Globus pallidus (tissue), 1 donor: ENCODE measurements at regions not wholly inside any gene's neighbourhood (a gene's known extent, or its start where the extent isn't known, plus 50 kb on each side); places are given as distances from the start of the nearest gene placed in this dataset.
"Not testable (repeated sequence)": the region's sequence is repeated elsewhere in the genome, so short reads cannot be mapped to it uniquely, and the experiment has no call there.

Source experiments
- DNase-seq: peaks from one replicate; pipeline ENCODE4 v3.0.0-alpha.2; 2015; ENCODE audit warnings: low spot score

DNA sequence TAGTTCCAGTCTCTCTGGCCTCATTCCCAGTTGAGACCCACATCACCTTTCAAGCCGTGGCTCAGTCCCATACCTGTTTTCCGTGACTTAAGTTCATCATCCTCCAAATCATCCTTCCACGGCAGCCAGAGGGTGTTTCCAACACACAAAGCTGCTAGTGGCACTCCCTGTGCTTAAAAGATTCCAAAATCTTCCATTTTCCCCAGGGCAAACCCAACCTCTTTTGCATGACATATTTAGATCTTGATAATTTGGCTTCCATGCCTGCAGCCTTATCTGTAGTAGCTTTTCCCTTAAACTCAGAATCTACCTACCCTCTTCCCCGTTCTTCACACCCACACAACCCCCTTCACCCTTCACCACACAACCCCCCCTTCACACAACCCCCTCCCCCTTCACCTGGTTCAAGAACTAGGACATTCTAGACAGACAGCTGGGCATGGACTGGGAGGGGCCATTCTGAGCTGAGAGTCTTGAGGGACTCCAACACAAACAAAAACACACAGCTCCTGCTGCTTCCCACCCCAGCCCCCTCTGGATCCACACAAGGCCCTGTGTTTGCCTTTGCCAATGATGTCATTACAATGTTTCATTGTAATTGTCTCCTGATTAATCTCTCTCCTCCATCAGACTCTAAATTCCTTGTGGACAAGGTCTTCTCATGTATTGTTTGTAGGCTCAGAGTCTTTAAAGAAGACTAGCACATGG lies 268.2 kb downstream of the SH3GL2 start:
- no peak for DNase-seq

DNA sequence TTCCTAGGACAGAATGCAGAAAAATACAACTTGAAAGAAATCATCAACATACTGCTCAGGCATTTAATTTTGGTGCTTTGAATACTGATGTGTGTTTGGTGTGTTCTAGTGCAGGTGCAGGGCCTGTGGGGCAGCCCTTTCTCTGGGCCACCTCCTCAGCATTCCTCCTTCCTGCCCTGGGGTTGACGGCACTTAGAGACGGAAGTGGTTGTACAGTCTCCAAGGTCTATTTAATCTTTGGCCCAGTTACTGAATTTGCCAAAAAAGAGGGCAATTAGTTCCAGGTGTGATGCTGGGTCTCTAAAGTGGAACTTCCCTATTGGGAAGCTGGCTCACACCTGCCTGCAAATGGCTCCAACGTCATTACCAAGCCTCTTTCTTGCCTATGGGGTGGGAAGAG lies 269.0 kb downstream of the SH3GL2 start:
- DNase-seq: no peak

DNA sequence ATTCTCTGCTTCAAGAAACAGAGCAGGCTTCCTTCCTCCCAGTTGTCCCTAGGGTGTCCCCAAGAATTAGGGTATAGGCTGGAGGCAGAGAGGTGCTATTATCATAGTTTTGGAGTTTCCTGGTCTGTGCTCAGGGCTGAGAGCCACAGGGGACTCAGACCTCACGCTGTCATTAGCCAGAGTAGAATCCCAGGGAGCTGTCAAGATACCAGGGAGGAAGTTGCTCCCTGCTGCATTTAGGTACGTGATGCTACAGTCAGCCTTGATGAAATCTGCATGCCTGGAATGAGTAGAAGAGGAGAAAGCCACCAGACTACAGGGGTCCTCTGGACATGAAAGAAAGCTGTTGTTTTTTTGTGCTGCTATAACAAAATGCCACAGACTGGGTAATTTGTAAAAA lies 273.2 kb downstream of the SH3GL2 start:
- DNase-seq: no peak

DNA sequence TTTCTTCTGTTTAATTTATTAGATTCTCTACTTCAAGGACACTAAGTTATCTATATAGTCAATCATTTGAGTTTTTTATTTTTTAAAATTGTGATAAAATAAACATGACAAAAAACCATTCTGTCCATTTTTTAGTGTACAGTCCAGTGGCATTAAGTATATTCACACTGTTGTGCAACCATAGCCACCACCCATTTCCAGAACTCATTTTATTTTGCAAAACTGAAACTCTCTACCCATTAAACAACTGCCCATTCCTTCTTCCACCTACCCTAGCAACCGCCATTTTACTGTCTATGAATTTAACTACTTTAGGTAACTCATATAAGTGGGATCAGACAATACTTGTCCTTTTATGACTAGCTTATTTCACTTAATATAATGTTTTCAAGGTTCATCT lies 275.6 kb downstream of the SH3GL2 start:
- no peak for DNase-seq

DNA sequence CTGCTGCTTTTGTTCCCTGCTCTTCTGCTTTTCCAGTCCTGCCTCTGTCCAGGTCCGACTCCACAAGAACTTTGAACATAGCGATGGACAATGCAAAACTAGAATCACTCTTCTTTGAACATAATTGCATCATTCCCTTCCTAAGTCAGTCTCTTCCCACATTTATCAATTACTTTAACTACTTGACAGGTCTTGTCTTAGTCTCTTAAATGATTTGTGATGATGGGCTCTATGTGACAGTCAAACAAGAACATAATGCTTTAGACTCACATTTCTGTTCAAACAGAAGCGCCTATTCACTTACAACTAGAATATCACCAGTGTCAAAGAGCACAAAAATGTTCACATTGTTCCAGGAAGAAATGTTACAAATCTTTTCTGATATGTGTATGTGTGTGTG lies 278.1 kb downstream of the SH3GL2 start:
- no peak for DNase-seq

DNA sequence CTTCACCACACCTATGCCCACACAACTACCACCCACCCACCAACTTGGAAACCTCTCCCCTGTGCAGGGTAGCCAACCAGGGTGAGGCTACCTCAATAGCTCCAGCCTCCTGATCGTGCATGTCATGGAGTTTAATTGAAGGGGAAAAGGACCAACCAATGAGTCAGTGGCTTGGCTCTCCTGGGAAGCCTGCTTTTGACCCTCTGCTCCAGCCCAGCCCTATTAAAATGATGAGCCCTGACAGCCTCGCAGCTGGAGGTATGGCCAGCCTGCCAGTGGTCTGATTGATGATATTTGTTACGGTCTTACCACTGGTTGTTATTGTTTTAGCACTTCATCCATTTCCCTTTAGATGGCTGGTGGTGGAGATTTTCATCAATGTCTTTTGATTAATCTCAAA lies 280.4 kb downstream of the SH3GL2 start:
- no peak for DNase-seq

DNA sequence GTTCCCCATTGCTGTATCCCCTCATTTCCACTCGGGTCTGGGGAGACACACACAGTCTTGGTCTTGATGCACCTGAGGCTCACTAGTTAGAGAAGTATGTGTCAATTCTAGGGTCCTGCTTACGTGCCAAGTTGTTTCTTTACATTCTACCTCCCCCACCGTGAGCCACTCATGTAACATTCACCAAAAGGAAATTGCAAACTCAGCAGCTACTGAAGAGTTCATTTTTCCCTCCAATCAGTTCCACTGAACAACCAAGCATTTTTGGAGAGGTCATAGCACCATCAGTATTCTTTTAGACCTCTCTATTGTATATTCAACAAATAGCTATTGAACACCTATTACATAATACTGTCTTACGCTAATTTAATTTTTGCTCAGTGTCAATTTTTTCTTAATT lies 281.1 kb downstream of the SH3GL2 start:
- no peak for DNase-seq

DNA sequence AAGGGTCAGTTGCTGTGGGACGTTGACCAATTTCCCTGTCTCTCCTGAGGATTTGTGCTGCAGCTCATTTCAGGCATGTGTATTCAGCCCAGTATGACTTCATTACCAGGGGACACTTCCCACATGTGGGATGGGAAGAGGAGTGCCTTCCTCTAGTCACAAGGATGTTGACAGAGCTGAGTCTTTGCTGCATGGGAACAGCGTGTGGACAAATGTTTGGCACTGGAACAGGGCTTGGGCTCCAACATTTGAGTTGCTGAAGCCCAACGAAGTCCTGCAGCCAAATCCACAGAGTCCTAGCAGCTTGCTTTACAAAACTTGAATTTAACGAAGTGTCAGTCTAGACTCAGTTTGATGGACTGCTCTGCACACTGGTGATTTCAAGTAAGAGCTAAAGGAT lies 283.2 kb downstream of the SH3GL2 start:
- DNase-seq: no peak

DNA sequence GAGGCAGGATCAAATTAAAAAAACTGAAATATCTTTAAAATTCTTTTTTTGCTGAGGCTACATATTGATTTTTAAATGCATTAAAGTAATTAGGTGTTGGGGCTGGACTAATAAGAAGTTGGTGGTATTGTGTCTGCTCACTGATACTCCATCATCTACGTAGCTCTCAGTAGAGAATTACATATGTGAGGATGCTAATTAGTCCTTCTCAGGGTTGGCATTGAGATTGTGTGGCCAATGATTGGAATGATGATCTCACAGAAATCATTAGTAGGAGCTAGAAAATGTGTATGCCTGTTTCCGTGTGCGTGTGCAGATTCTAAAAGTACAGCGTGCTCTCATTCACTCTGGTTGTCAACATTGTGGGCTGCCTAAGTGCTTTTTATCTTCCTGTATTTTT lies 283.8 kb downstream of the SH3GL2 start:
- DNase-seq: no peak

DNA sequence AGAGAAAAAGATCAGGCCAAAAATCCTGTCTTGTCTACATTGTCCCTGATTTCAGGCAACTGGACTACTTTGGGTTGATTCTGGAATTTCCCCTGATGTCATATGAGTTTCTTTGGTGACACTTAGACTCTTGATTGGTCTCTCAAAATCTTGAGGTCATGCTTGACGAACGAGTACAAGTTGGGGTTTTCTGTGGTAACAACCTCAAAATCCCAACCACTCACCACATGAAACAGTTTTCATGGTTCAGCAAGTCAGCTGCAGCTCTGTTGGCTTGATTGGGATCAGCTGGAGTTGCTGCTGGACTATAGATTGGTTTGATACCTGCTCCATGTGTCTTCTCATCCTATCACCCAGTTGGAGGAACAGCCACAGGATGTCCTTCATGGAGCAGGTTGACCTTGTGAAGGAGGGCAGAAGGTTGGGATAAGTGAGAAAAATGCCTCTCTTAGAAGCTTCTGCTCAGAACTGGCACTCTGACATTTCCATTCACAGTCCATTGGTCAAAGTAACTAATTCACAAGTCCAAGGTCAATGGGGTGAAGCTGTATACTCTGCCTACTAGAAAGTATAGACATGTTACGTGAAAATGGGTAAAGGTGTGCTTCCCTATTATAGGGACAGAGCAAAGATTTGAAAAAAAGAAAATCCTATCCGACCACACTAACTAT lies 284.5 kb downstream of the SH3GL2 start:
- no peak for DNase-seq

DNA sequence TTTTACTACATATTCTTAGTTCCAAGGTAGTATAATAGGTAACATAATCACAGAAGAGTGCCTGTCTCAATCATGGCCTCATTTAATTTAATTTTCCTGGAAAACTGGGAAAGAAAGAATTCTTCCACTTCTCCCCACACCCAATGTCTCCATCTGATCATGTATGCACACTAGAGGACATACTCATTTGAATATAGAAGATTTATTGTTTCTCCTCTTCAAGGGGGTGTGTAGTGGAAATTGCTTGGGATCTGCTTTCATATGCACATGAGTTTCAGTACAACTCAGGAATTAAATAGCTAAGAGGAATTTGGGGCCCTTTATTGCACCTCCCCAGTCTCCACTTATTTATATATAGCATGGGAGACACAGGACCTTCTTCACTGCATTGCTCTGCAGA lies 285.1 kb downstream of the SH3GL2 start:
- DNase-seq: no peak

DNA sequence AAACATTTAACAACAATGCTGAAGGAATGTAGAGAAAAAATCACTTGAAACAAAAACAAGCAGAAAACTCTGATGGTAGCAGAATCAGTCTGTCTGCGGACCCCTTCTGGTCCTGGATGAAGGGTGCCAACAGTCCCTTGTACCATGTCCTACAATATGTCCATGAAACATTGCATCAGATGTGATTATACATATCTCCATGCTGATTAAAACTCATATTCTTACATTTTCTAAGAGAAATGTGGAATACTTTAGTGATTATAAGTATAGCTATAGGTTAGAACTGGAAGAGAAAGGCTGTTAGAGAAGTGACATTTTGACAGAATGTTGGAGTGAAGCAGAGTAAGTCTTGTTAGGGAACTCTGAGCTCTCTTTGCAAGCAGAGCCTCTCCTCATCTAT lies 286.1 kb downstream of the SH3GL2 start:
- DNase-seq: no peak

DNA sequence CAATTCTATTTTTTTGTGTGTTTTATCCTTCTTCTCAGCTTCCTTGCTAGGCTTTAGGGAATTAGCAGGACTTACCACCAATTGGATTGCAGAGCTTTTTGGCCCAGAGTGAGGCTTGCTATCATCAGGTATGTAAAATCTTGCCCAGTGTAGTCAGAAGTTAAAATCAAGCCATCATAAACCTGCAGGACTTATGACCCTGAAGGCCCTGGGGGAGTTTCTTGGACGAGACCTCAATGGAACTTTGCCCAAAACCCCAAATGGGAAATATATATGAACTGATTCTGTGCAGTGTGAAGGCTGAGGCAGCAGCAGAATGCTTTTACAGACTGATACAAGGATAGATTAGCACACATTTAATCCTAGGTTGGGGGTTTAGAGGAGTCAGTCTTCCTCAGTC lies 287.0 kb downstream of the SH3GL2 start:
- DNase-seq: no peak

DNA sequence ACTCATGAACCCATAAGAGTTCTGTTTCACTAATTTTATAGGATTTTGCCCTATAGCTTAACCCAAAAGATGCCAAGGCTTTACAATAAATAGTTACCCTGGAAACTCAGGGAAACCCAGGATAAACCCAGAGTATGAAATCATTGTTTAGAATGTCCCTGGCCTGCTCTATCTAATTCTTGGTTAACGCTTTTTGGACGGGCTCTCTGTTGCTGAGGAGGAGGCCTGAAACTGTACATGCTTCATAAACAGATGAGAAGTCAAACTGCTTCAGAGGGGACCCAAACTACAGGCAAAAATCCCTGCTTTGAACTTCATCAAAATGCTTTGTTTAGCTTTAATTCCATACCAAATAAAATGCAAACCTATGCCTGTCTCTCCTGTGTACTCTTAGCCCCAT lies 291.9 kb downstream of the SH3GL2 start:
- DNase-seq: no peak

DNA sequence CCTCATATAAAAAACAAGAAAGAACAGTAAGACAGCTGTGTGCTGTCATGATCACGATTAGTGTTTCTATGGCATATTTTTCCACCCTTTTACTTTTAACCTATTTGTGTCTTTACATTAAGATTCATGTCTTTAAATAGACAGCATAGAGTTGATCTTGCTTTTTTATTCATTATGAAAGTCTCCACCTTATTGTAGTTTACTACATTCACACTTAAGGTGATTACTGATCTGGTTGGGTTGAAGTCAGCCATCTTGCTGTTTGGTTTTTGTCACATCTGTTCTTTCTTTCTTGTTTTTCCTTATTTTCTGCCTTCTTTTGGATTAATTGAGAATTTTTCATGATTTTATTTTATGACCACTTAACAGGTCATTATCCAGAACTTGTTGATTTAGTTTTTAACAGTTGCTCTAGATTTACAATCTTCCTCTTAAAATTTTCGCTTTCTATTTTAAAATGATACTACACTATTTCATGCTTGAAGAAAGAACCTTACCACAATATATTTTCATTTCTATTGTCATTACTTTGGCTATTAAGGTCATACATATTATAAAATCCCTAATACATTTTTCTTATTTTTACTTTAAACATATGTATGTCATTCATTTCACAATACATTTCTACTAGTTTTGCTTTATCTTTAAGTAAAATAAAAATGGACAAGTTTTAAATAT lies 292.5 kb downstream of the SH3GL2 start:
- no peak for DNase-seq

DNA sequence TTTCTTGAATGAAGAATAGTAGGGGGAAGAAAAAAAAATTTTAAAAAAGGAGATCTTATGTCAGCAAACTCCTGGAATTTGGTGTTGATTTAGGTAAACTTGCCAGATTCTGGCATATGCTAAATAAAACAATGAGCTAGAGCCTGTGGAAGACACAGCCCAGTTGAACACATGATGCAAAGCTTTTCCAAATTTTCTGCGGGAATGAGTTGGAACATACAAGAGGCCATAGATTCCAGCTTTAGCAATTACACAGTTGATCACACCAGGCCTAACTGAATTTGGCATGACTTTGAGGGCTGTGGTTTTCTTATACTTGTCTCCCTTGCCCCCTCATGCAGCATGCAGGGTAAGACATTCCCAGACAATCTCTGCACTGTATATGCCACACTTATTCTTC lies 297.0 kb downstream of the SH3GL2 start:
- no peak for DNase-seq

DNA sequence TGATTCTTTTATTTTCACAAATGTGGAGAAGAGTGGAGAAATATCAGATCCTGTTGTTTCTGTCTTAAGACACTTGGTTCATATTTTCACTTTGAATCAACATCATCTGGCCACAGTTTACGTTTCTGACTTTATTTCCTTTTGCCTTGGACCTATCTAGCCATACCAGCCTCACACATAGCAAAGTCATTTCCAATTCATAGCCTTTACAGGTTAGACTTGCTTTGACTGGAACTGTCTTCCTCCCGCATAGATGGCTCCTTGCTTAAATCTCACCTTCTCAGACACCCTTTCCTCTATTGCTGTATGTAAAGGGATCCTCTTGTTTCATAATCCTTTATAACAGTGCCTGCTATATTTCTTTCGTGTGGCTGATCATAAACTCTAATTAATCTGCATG lies 297.8 kb downstream of the SH3GL2 start:
- no peak for DNase-seq

DNA sequence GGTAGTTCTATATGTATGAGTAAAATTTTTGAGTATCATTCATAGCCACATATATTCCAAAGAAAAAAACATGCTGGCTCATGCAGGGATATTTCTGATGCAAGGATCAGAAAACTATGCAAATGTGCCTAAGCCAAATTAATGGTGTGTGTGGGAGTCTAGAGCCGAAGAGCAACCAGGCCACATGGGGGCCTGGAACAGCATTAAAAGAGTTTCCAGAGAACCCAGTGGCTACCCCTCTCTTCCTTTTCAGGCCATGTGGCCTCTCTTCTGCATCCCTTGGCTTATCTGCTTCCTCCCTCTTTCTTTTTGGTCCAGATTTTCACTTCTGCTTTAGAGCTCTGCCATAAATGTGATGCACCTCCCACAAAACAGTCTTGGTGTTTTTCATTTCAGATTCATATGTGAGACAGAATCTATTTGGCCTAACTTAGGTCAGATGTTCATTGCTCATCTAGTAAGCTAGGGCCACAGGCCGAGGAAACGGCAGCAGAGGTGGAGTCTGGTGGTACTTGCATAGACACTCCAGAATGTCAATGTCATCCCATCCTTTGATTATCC lies 300.0 kb downstream of the SH3GL2 start:
- no peak for DNase-seq

DNA sequence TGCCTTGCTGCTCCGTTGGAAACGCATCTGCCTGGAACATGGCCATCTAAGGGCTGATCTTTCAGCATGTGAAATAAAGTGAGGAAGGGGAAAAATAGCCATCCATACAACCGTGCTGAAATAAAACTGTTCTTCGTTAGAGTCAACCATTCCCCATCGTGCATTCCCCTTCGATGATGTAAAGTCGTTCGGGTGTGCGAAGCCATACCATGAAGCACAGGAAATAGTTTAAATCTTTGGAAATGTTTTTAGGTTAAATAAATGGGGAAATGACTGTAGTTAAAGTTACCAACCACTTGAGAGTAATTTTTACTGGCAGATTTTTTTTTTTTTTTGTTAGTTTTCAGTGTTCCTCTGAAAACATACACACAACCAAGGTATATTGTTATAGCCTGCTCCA lies 302.5 kb downstream of the SH3GL2 start:
- DNase-seq: no peak

DNA sequence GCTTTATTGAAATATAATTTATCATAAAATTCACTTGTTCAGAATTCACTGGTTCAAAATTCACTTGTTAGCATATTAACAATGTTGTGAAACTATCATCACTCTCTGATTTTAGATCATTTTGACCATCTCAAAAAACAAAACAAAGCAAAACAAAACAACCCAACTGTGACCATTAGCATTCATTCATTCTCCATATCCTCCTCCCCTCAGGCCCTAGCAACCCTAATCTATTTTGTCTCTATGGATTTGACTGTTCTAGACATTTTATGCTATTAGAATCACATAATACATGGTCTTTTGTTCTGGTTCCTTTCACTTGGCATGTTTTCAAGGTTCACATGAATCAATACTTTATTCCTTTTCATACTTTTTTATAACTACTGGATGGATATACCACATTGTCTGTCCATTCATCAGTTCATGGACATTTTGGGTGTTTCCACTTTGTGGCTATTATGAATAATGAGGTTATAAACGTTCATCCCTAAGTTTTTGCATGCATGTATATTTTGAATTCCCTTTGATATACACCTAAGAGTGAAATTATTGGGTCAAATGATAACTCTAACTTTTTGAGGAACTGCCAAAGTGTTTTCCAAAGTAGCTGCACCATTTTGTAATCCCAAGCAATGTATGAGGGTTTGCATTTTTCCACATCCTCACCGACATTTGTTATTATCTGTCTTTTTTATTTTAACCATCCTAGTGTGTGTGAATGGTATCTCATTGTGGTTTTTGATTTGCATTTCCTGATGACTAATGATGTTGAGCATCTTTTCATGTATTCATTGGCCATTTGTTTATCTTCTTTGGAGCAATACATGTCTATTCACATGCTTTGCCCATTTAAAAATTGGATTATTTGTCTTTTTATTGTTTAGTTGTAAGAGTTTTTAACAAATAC lies 304.1 kb downstream of the SH3GL2 start:
- no peak for DNase-seq

DNA sequence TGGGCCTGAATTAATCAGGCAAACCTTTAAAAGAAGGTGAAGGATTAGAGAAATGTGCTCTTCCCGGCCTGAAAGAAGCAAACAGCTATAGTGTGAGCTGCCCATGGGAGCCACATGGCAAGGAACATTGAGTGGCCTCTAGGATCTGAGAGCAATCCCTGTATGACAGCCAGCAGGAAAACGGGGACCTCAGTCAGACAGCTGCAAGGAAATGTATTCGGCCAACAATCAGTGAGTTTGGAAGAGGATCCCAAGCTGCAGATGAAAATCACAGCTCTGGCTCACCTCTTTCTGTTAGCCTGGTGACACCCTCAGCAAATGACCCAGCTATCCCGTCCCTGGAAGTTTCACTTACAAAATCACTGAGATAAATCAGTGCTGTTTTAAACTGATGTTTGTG lies 309.2 kb downstream of the SH3GL2 start:
- DNase-seq: no peak

DNA sequence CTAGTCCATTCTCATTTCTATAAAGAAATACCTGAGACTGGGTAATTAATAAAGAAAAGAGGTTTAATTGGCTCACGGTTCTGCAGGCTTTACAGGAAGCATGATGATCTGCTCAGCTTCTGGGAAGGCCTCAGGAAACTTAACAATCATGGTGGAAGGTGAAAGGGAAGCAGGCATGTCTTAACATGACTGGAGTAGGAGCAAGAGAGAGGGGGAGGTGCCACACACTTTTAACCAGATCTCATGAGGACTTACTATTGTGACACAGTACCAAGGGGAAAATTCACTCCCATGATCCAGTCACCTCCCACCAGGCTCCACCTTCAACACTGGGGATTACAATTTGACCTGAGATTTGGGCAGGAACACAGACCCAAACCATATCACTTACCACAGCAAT lies 310.1 kb downstream of the SH3GL2 start:
- DNase-seq: not testable (repeated sequence)
